Muscle layer of colon (tissue), 2 donors: ENCODE measurements at regions not wholly inside any gene's neighbourhood (a gene's known extent, or its start where the extent isn't known, plus 50 kb on each side); places are given as distances from the start of the nearest gene placed in this dataset.
"Not testable (repeated sequence)": the region's sequence is repeated elsewhere in the genome, so short reads cannot be mapped to it uniquely, and the experiment has no call there.

ENCODE experiments used
- H3K27ac ChIP-seq: one replicate; pipeline ENCODE4 v1.7.0; 2013; ENCODE audit warnings: low read depth, mild to moderate bottlenecking, low read length, moderate library complexity
- H3K27me3 ChIP-seq, 2 donors: one replicate each; pipeline ENCODE4 v1.7.0; 2013; ENCODE audit warnings: low read length in 2 of 2, mild to moderate bottlenecking in 2 of 2; ENCODE audit not compliant: insufficient read depth in 2 of 2, control insufficient read depth in 1 of 2
- H3K36me3 ChIP-seq: one replicate; pipeline ENCODE4 v1.7.0; 2013; ENCODE audit warnings: mild to moderate bottlenecking, low read length; ENCODE audit not compliant: insufficient read depth
- H3K4me1 ChIP-seq: one replicate; pipeline ENCODE4 v1.7.0; 2013; ENCODE audit warnings: mild to moderate bottlenecking, low read length; ENCODE audit not compliant: insufficient read depth
- H3K4me3 ChIP-seq, 2 donors: one replicate each; pipeline ENCODE4 v1.7.0; 2013; ENCODE audit warnings: low read length in 2 of 2, low read depth in 1 of 2, mild to moderate bottlenecking in 1 of 2, moderate library complexity in 1 of 2
- H3K9ac ChIP-seq: one replicate; pipeline ENCODE4 v1.7.0; 2013; ENCODE audit warnings: low read length
- H3K9me3 ChIP-seq: one replicate; pipeline ENCODE4 v1.7.0; 2013; ENCODE audit warnings: mild to moderate bottlenecking, low read length
- donor health status: abdominal sarcoma.
- donor health status: Adenocarcinoma of cecum.

GRCh38 chr5:34096033-34096432 lies 53.0 kb upstream of the C1QTNF3 start:
- H3K27ac ChIP-seq, H3K4me3 ChIP-seq, H3K27me3 ChIP-seq, H3K9ac ChIP-seq, H3K36me3 ChIP-seq, H3K9me3 ChIP-seq, H3K4me1 ChIP-seq: not testable (repeated sequence)

DNA sequence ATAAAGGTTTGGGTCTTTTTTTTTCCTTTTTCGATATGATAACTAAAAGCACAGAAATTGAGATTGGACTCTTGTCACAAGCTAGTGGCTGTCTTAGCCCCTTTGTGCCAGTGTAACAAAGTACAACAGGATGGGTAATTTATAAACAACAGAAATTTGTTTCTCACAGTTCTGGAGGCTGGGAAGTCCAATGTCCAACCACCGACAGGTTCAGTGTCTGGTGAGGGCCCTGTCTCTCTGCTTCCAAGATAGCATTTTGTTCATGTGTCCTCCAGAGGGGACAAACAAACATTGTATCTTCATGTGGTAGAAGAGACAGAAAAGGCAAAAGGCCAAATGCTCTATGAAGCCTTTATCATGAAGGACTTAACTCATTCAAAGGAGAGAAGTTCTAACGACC lies 56.9 kb upstream of the C1QTNF3 start:
- H3K4me3 ChIP-seq, H3K36me3 ChIP-seq, H3K27me3 ChIP-seq, H3K9ac ChIP-seq, H3K9me3 ChIP-seq, H3K4me1 ChIP-seq, H3K27ac ChIP-seq: not testable (repeated sequence)

DNA sequence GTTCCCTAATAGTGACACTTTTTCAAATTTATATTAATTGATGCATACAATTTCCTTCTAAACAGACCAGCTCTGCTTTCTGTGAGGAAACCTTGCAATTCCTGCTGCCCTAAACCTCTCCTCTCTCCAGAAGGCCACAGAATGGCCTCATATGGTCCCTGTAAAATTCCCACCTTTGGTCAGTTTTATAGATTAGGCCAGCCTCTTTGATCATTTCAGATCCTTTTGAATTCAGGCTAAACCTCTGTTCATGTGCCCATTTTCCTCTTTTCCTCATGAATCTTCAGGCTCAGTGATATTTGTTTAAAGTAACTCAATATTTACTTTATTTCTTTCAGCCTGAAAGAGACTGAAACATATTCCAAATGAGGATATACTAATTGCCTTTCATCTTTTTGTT lies 58.6 kb upstream of the C1QTNF3 start:
- not testable (repeated sequence) for H3K9ac ChIP-seq, H3K4me1 ChIP-seq

GRCh38 chr5:34108897-34109296 lies 65.9 kb upstream of the C1QTNF3 start:
- not testable (repeated sequence) for H3K9ac ChIP-seq, H3K36me3 ChIP-seq, H3K27ac ChIP-seq, H3K4me1 ChIP-seq, H3K9me3 ChIP-seq, H3K27me3 ChIP-seq, H3K4me3 ChIP-seq

More for the DNA sequence above, 58.6 kb upstream of the C1QTNF3 start:
- H3K36me3 ChIP-seq, H3K27ac ChIP-seq, H3K9me3 ChIP-seq, H3K4me3 ChIP-seq, H3K27me3 ChIP-seq: not testable (repeated sequence)

- H3K27me3 ChIP-seq, H3K27ac ChIP-seq, H3K4me1 ChIP-seq, H3K9ac ChIP-seq, H3K9me3 ChIP-seq, H3K4me3 ChIP-seq, H3K36me3 ChIP-seq: not testable (repeated sequence)
Measured at GRCh38 chr5:34124280-34124679, 81.3 kb upstream of the C1QTNF3 start.

GRCh38 chr5:34125354-34125753 lies 82.3 kb upstream of the C1QTNF3 start:
- H3K36me3 ChIP-seq, H3K27me3 ChIP-seq, H3K9me3 ChIP-seq, H3K4me3 ChIP-seq, H3K27ac ChIP-seq, H3K4me1 ChIP-seq, H3K9ac ChIP-seq: not testable (repeated sequence)

GRCh38 chr5:34126741-34127140 lies 83.7 kb upstream of the C1QTNF3 start:
- H3K27ac ChIP-seq, H3K27me3 ChIP-seq, H3K36me3 ChIP-seq, H3K4me1 ChIP-seq, H3K9ac ChIP-seq, H3K9me3 ChIP-seq, H3K4me3 ChIP-seq: not testable (repeated sequence)

DNA sequence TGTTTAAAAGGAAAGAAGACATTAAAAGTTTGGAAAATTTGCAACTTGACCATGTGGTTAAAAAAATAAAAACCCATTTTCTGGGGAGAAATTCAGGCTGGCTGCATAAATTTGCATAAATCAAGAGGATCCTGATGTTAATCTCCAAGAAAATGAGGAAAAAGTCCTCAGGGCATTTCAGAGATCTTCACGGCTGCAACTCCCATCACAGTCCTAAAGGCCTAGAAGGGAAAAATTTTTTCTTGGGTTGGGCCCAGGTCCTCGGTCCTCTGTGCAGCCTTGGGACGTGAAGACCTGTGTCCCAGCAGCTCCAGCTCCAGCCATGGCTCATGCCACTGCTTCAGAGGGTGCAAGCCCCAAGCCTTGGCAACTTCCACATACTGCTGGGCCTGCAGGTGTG lies 84.8 kb upstream of the C1QTNF3 start:
- H3K36me3 ChIP-seq, H3K4me3 ChIP-seq, H3K4me1 ChIP-seq, H3K9me3 ChIP-seq, H3K27ac ChIP-seq, H3K9ac ChIP-seq, H3K27me3 ChIP-seq: not testable (repeated sequence)

DNA sequence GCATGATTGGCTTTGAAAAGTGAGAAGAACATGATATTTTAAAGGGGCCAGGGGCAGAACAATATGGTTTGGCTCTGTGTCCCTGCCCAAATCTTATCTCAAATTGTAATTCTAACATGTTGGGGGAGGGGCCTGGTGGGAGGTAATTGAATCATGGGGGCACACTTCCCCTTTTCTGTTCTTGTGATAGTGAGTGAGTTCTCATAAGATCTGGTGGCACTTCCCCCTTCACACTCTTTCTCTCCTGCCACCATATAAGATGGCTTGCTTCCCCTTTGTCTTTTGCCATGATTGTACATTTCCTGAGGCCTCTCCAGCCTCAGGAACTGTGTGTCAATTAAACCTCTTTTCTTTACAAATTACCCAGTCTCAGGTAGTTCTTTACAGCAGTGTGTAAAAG lies 85.9 kb upstream of the C1QTNF3 start:
- H3K9ac ChIP-seq, H3K4me3 ChIP-seq, H3K4me1 ChIP-seq, H3K36me3 ChIP-seq, H3K27me3 ChIP-seq, H3K9me3 ChIP-seq, H3K27ac ChIP-seq: not testable (repeated sequence)

DNA sequence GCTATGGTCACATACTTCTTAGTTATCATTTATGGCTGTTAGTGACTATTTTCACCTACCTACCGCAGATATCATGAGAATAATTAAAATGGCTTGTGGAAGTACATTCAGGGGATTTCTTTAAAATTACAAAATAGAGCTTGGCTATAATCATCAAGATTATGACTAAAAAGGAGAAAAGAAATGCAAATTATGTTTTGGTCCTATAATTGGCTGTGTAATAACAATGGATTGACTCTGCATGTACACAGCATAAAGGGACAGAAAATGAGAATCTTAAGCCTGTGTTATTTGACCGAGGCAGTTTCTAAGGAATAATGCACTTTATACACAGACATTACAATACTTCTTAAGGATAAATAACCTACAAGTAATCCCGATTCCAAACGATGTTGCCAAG lies 112.0 kb upstream of the C1QTNF3 start:
- H3K27me3 ChIP-seq, H3K4me3 ChIP-seq, H3K9ac ChIP-seq, H3K4me1 ChIP-seq, H3K36me3 ChIP-seq, H3K27ac ChIP-seq, H3K9me3 ChIP-seq: not testable (repeated sequence)

DNA sequence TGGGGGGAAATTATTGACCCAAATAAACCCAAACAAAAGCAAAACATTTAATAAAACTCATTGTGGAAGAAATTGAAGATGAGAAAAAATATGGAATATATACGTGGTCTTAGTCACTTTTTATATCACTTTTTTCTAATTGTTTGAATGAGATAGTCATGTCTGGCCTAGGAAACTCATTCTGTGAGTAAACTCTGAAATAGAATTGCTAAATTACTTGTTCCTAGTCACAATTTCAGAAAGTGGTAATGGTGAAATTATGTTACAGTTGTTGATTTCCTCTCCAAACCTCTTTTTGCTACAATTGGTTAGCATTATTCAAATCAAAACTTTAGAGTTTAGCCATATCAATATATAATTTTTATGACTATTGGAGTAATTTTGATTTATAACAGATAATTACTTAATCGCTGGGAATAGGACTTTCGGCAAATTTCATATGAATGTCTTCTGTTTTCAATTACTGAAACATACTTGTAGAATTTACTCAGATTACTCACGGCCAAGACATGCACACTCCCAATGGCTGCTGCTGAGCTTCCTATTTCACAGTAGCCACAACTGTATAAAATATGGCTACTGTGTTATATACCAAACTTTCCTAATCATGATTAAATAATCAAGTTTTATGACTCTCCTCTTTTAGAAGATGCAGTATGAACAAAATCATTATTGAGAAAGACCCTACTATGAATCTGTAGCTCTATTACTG lies 113.8 kb upstream of the C1QTNF3 start:
- H3K4me1 ChIP-seq, H3K36me3 ChIP-seq, H3K4me3 ChIP-seq, H3K9ac ChIP-seq, H3K27me3 ChIP-seq, H3K9me3 ChIP-seq, H3K27ac ChIP-seq: not testable (repeated sequence)

DNA sequence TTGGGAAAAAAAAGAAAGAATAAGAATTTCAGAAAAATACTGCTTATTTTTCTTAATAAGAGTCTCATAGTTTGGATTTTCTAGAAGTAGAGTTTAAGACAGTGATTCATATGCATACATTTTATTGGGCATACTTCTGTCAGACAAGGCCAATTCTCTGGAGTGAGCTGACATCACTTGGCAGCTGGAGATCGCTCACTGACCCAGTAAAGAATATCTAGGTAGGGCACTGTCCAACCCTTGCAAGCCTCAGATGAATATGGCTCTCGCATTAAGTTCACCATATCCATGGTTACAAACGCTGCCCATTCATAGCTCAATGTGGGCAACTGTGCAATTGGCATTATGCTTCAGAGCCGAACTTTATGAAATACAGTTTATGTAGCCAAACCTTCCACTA lies 117.9 kb upstream of the C1QTNF3 start:
- not testable (repeated sequence) for H3K27me3 ChIP-seq, H3K36me3 ChIP-seq, H3K4me1 ChIP-seq, H3K9me3 ChIP-seq, H3K27ac ChIP-seq, H3K4me3 ChIP-seq, H3K9ac ChIP-seq
